C4-2B (cell line): ENCODE measurements at regions not wholly inside any gene's neighbourhood (a gene's known extent, or its start where the extent isn't known, plus 50 kb on each side); places are given as distances from the start of the nearest gene placed in this dataset.

Experiments
- CTCF ChIP-seq: fragments of 450-650 bp; conservative IDR thresholded peaks from 2 replicates; pipeline ENCODE4 v1.5.1; 2017; ENCODE audit warnings: mild to moderate bottlenecking
- ZFX ChIP-seq: fragments of 450-650 bp; IDR thresholded peaks from 2 replicates; pipeline ENCODE4 v1.6.1; 2017

GRCh38 chr13:50485979-50486935 lies 357.2 kb downstream of the DLEU7 start:
- no peak for TF ChIP-seq CTCF
- TF ChIP-seq ZFX, result no peak
